ENCODE measurements at regions not wholly inside any gene's neighbourhood (a gene's known extent, or its start where the extent isn't known, plus 50 kb on each side); places are given as distances from the start of the nearest gene placed in this dataset.

DNA sequence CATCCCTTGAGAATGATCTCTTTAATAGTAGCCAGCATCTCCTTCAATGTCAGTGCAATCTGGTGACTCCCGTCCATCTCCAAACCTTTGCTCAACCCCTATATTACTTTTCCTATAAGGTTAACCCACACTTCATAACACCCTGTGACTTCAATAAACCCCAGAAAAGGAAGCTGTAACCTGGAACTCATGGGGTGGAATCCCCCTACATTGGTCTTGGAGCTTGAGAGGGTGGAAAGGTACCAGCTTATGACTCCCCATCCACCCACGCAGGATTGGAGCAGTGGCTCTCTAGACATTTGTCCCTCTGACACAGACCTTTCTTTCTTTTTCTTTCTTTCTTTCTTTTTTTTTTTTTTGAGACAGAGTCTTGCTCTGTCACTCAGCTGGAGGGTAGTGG lies 54.7 kb upstream of the ZFR start:
- TF ChIP-seq, protein P1, sequence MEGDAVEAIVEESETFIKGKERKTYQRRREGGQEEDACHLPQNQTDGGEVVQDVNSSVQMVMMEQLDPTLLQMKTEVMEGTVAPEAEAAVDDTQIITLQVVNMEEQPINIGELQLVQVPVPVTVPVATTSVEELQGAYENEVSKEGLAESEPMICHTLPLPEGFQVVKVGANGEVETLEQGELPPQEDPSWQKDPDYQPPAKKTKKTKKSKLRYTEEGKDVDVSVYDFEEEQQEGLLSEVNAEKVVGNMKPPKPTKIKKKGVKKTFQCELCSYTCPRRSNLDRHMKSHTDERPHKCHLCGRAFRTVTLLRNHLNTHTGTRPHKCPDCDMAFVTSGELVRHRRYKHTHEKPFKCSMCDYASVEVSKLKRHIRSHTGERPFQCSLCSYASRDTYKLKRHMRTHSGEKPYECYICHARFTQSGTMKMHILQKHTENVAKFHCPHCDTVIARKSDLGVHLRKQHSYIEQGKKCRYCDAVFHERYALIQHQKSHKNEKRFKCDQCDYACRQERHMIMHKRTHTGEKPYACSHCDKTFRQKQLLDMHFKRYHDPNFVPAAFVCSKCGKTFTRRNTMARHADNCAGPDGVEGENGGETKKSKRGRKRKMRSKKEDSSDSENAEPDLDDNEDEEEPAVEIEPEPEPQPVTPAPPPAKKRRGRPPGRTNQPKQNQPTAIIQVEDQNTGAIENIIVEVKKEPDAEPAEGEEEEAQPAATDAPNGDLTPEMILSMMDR (IDR thresholded peaks at IDR 0.05 in 8 of 11, conservative IDR thresholded peaks at IDR 0.05 in 3 of 11), result no peak
- TF ChIP-seq POLR2AphosphoS5 (IDR thresholded peaks at IDR 0.05), result no peak
- no peak for TF ChIP-seq POLR2A (IDR thresholded peaks at IDR 0.05)
